Activated CD8-positive, alpha-beta T cell treated with anti-CD3 and anti-CD28 coated beads for 36 hours (primary cell): ENCODE measurements at regions not wholly inside any gene's neighbourhood (a gene's known extent, or its start where the extent isn't known, plus 50 kb on each side); places are given as distances from the start of the nearest gene placed in this dataset.
A peak's percentile ranks its signal among the peaks of the same experiment; 100 is the strongest.

Experiments used
- ATAC-seq: fragments of 200-7000 bp; cut with Tn5 transposase; one replicate; pipeline ENCODE4 v1.10.0; 2021; ENCODE audit warnings: mild to moderate bottlenecking, moderate library complexity
- CTCF ChIA-PET: fragments of 350-600 bp; sonication (Branson Sonifier 250); formaldehyde crosslinking; loops from one replicate; lab custom pipeline; 2021; ENCODE audit warnings: antibody characterized with exemption; lab: Charles Lee
- POLR2A ChIA-PET: fragments of 350-600 bp; sonication (Branson Sonifier 250); formaldehyde crosslinking; loops from one replicate; lab custom pipeline; 2021; ENCODE audit warnings: antibody characterized with exemption; lab: Charles Lee
- DNase-seq: peaks from one replicate; pipeline ENCODE4 v3.0.0-alpha.2; 2020
- H3K27ac Mint-ChIP-seq: one replicate; pipeline ENCODE4 v1.8.0; 2021; ENCODE audit warnings: mild to moderate bottlenecking, mixed read lengths
- H3K27me3 Mint-ChIP-seq: one replicate; pipeline ENCODE4 v1.8.0; 2021; ENCODE audit warnings: mixed read lengths
- H3K36me3 Mint-ChIP-seq: one replicate; pipeline ENCODE4 v1.8.0; 2021; ENCODE audit warnings: low read depth, mixed read lengths
- H3K4me1 Mint-ChIP-seq: one replicate; pipeline ENCODE4 v1.8.0; 2021; ENCODE audit warnings: low read depth, mixed read lengths
- H3K4me3 Mint-ChIP-seq: one replicate; pipeline ENCODE4 v1.8.0; 2021; ENCODE audit warnings: mild to moderate bottlenecking, moderate library complexity, mixed read lengths
- H3K9me3 Mint-ChIP-seq: one replicate; pipeline ENCODE4 v1.8.0; 2021; ENCODE audit warnings: mixed read lengths
- CTCF ChIP-seq: fragments of 200-600 bp; IDR thresholded peaks from one replicate; pipeline ENCODE4 v1.8.0; 2022; ENCODE audit warnings: antibody characterized with exemption, mild to moderate bottlenecking
- intact Hi-C: fragments of 100-400 bp; cut with micrococcal nuclease; formaldehyde crosslinking; loops from one replicate; pipeline ENCODE4 v1.10.0; 2022

GRCh38 chr12:66767536-66767935 lies 88.7 kb upstream of the GRIP1 start:
- no peak for DNase-seq
- ChIA-PET POLR2A (no interaction called here), CTCF (no interaction called here)
- Mint-ChIP-seq H3K27me3 (no peaks in the 10 kb centered on the region), H3K36me3 (no peaks in the 10 kb centered on the region), H3K27ac (no peak overlapping the region), H3K9me3 (no peaks in the 10 kb centered on the region), H3K4me3 (no peak overlapping the region), H3K4me1 (peaks cover 37% of the 10 kb centered on the region)
- intact Hi-C loops: no loop called here
- no peak for TF ChIP-seq CTCF
- ATAC-seq: no peak

GRCh38 chr12:66768293-66768692 lies 89.4 kb upstream of the GRIP1 start:
- DNase-seq (no peak), ATAC-seq (no peak)
- no peaks in the 10 kb centered on the region for H3K36me3 Mint-ChIP-seq
- no peaks in the 10 kb centered on the region for H3K27me3 Mint-ChIP-seq
- ChIA-PET CTCF (no interaction called here), POLR2A (no interaction called here)
- no peak for TF ChIP-seq CTCF
- H3K27ac Mint-ChIP-seq: no peak overlapping the region
- H3K4me1 Mint-ChIP-seq: peaks cover 37% of the 10 kb centered on the region
- no peak overlapping the region for H3K4me3 Mint-ChIP-seq
- intact Hi-C loops: no loop called here
- no peaks in the 10 kb centered on the region for H3K9me3 Mint-ChIP-seq

GRCh38 chr12:66774929-66775328 lies 96.1 kb upstream of the GRIP1 start:
- H3K27ac Mint-ChIP-seq: no peak overlapping the region

GRCh38 chr12:66775871-66776270 lies 97.0 kb upstream of the GRIP1 start:
- Mint-ChIP-seq H3K4me1 (peaks cover 23% of the 10 kb centered on the region), H3K36me3 (no peaks in the 10 kb centered on the region), H3K9me3 (no peaks in the 10 kb centered on the region), H3K27ac (no peak overlapping the region), H3K4me3 (no peak overlapping the region), H3K27me3 (no peaks in the 10 kb centered on the region)
- CTCF ChIA-PET: interaction anchor here (0.6 kb wide), 1 partner anchor 1888 kb away, joined by 3 read pairs; no protein-coding TSS in a partner anchor
- no peak for ATAC-seq
- DNase-seq: no peak
- POLR2A ChIA-PET: no interaction called here
- no peak for TF ChIP-seq CTCF
- intact Hi-C loops: no loop called here

More at GRCh38 chr12:66774929-66775328, 96.1 kb upstream of the GRIP1 start:
- Mint-ChIP-seq H3K27me3 (no peaks in the 10 kb centered on the region), H3K4me1 (peaks cover 23% of the 10 kb centered on the region), H3K36me3 (no peaks in the 10 kb centered on the region), H3K9me3 (no peaks in the 10 kb centered on the region), H3K4me3 (no peak overlapping the region)
- no peak for TF ChIP-seq CTCF
- ATAC-seq (no peak), DNase-seq (no peak)
- intact Hi-C loops: no loop called here
- POLR2A ChIA-PET: no interaction called here
- CTCF ChIA-PET: no interaction called here

- Mint-ChIP-seq H3K27ac (peak overlapping the region; percentile 6), H3K4me3 (no peak overlapping the region), H3K4me1 (peaks cover 23% of the 10 kb centered on the region), H3K36me3 (no peaks in the 10 kb centered on the region), H3K9me3 (no peaks in the 10 kb centered on the region), H3K27me3 (no peaks in the 10 kb centered on the region)
- ChIA-PET CTCF (no interaction called here), POLR2A (no interaction called here)
- intact Hi-C loops: no loop called here
- peak; percentile 99 for ATAC-seq
- peak; percentile 80 for DNase-seq
- no peak for TF ChIP-seq CTCF
These were observed 98.1 kb upstream of the GRIP1 start for GRCh38 chr12:66776974-66777373.
